ENCODE measurements at regions not wholly inside any gene's neighbourhood (a gene's known extent, or its start where the extent isn't known, plus 50 kb on each side); places are given as distances from the start of the nearest gene placed in this dataset.
"Not testable (repeated sequence)": the region's sequence is repeated elsewhere in the genome, so short reads cannot be mapped to it uniquely, and the experiment has no call there.

GRCh38 chr6:14372734-14373489 lies 255.3 kb downstream of the CD83 start:
- DNase-seq: no peak

- DNase-seq: no peak
These were observed 256.3 kb downstream of the CD83 start for GRCh38 chr6:14373648-14374437.

DNA sequence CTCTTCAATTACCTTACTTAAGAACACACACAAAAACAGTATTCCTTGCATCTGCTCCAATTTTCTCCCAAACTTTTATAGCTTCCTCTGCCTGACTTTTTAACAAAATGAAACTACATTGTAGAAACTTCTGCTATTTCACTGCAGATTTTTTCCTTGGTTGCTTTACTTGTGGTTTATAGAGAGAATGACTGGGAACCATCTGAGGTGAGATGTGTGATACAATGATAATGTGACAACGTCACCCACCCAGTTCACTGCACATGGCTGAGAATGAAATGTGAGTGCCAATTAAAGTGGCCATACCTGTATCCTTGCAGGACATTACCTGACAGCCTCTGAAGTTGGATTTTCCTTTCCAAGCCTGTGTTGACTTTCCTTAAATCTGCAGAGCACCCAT lies 258.4 kb downstream of the CD83 start:
- DNase-seq: no peak

- no peak for DNase-seq
These were observed 262.0 kb downstream of the CD83 start for GRCh38 chr6:14379568-14379967.

DNA sequence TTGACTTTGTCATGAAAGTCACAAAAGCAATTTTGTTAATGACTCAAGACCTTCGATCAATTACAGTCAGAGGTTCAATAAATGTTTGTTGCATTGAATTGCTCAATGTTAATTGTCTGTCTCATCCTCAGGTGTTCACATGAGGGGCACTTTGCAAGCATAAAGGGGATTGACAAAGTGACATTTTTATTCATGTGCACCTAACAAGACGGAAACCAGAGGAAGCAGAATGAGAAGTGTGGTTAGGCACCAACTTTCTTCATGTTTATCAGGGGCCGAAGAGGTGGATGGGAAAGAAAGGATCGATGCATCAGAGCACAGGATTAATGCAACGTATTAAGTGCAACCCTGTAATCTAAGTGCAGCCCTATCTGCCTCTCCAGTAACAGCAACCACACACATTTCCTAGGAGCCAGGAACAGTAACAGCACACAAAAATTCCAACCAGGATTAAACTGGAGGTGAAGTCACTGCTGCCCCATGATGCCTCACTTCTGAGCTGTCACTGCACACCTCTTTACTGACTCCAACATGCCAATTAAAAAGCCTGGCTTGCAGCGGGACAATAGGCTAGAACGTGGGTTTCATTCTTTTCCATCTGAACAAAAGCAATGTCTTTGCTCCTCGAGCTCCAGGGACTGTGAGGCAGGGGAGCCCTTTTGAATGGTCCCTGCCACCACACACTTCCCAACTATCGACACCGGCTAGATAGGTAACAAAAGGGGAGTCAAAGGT lies 262.7 kb downstream of the CD83 start:
- no peak for DNase-seq

- DNase-seq: no peak
These were observed 263.6 kb downstream of the CD83 start for GRCh38 chr6:14380901-14381828.

GRCh38 chr6:14381829-14382677 lies 264.5 kb downstream of the CD83 start:
- no peak for DNase-seq

GRCh38 chr6:14382678-14383236 lies 265.2 kb downstream of the CD83 start:
- DNase-seq: no peak

- no peak for DNase-seq
These were observed 266.0 kb downstream of the CD83 start for GRCh38 chr6:14383393-14384174.

DNA sequence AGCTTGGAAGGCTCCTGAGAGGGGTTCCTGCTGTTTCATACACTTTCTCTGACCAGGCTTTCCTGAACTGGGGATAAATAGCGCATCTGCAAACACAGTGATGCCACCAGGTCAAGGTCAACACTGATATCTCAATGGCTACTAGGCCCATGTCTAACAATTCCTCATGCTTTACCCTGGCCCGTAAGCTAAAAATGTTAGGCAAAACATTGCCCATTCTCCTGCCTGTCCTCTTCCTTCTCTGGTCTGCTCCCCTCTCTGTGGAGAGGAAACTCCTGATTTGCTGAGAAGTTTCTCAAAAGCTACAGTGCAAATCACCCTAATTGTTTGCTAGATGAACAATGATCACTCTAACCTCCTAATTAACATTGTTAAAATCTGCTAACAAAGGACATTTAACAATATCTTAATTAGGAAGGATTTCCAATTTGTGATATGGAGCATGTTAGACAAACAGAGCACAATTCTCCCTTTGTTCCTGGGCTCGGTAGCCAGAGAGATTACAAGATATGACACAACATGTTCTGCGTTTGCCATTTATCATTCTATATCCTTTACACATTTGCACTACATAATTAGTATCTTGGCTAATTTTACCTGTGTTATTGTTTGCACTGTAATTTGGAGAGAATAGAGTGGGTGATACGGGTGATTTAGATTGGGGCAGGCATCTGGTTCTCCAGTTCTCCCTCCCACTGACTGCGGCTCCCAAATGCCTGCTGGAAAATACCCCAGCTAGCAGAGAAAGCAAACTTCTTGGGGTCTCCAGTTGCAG lies 266.8 kb downstream of the CD83 start:
- no peak for DNase-seq

DNA sequence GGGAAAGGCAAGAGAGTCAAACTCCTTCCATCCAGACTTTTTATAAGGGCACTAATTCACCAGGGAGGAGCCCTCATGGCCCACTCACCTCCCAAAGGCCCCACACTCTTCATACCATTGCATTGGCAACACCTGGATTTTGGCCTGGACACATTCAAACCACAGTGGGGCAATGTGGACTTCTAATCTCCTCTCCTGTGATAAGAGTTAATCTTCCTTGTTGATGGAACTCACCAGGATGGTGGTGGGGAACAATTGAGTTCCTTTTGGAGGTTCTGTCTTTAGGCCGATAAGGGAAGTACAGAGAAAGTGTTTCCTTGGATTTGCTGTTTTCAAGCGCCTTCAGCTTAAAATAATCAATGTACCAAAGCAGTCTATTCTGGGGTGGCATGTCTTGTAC lies 268.7 kb downstream of the CD83 start:
- no peak for DNase-seq

GRCh38 chr6:14386668-14387067 lies 269.1 kb downstream of the CD83 start:
- DNase-seq: no peak

DNA sequence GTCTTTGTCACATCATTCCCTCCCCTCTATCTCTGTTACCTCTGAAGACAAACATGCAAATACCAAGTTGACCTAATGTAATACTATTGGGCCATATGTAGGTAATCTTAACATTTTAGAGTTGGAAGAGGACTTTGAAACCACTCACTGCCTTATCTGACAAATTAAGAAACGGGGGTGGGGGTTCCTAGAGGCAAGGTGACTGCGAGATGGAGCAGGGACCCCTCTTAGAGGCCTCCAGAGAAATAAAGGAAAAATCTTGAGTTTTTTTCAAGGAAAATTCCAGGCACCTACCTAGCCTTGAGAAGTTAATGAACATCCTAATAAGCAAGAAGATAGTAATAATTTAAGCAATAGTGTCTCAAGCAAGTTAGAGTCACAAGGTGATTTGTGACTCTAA lies 270.8 kb downstream of the CD83 start:
- no peak for DNase-seq

DNA sequence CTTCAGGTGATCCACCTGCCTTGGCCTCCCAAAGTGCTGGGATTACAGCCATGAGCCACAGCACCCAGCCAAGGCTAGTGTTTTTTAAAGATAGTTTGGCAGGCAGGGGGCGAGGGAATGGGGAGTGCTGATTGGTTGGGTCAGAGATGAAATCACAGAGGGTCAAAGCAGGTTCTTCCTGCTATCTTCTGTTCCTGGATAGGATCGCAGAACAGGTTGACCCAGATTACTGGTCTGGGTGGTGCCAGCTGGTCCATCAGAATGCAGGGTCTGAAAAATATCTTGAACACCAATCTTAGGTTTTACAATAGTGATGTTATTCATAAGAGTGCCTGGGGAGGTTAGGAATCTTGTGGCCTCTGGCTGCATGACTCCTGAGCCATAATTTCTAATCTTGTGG lies 272.2 kb downstream of the CD83 start:
- not testable (repeated sequence) for DNase-seq

DNA sequence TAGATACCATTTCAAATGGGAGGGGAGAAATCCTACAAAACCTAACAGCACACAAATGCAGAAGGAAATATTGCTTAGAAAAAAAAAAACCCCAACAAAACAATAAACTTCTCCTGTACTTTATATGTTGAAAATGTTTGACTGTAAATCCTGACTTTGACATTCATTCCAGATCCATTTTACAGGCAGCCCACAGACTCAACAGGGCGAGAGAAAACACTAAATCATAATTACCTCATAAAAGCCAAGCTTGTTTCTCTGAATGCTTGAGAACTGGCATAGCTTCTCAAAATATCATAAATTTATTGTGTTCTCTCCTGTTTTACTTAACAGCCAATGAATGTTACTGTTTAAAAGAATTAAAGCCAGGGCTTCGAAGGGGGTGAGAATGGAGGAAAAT lies 273.2 kb downstream of the CD83 start:
- no peak for DNase-seq

DNA sequence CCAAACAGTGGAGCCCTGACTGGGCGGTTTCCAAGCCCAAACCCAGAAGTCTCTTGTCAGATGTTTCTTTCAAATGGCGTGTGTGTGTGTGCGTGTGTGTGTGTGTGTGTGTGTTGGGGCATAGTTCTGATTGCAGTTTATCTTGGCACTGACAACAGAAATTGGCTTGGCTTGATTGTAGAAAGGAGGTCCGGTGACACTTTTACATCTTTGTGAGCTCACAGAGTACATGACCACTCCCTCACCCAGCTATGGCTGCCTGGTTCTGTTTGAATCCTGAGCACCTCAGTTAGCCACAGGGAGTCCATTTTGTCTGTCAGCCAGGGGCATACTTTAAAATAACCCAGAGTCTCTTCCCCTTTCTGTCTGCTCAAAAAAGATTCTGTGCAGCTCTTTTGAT lies 276.3 kb downstream of the CD83 start:
- no peak for DNase-seq

DNA sequence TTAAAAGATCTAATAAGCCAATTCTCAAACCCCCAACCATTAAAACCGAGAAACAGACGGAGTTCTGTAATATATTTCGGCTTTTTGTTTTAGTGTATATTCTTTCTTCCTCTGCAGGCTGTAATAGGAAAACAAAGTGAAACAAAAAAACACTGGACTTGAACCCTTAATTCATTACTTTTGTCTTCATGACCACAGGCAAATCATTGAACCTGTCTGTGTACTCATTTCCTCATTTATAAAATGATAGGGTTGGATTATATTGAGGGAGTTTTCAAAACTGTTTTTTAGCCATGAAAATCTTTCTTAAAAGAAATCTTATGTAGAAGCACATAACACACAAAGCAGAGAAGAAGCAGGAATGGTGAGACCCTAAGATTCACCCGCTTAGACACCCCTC lies 278.8 kb downstream of the CD83 start:
- DNase-seq: no peak

- peak; percentile 41 for DNase-seq
These were observed 279.4 kb downstream of the CD83 start for GRCh38 chr6:14396826-14397517.

DNA sequence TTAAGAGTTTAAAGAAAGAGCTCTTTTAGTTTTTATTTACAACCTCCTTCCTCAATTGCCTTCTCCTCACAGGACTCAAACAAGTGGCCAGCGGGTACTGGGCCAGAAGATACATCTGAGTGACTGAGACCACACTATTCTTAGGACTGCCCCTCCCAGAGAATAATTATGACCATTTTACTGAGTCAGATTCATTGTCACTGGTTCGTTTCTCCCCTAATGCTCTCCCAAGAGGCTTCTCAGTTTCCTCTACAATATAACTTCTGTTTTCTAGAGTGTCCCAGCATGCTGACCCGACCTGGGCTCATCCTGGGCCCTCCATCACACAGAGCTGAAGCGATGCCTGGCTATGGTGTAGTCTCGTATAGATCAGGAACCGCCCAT lies 279.9 kb downstream of the CD83 start:
- no peak for DNase-seq
